Colon (tissue), 2 donors: ENCODE measurements at regions not wholly inside any gene's neighbourhood (a gene's known extent, or its start where the extent isn't known, plus 50 kb on each side); places are given as distances from the start of the nearest gene placed in this dataset.

Experiments used
- FAIRE-seq: peaks from 2 replicates; lab custom pipeline; 2012; peaks lifted over from hg19 to GRCh38; lab: Jason Lieb, UNC
- donor health status: control.
- donor health status: control.

GRCh38 chr14:104514156-104514848 is 65.3 kb upstream of the C14orf180 start:
- FAIRE-seq: no peak

- no peak for FAIRE-seq
These were observed 64.3 kb upstream of the C14orf180 start for GRCh38 chr14:104515059-104515810.

GRCh38 chr14:104515811-104516780 is 63.5 kb upstream of the C14orf180 start:
- FAIRE-seq: no peak

DNA sequence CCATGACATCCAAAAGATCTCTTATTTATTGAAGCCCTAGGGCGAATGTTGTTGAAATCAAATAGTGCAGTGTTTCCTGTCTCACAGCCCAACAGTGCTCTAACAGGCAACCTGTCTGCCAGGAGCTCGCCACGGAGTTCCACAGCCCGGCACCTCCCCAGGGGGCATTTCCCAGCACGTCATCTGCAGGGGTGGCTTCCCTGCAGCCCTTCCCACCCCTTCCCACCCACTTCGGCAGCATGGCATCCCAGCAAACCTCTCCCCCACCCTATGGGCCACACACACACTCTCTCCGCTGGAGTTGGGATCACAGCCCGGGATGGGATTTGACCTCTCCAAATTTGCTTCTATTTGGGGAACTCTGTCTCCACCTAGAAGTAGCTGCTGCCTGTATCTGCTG is 62.7 kb upstream of the C14orf180 start:
- no peak for FAIRE-seq

DNA sequence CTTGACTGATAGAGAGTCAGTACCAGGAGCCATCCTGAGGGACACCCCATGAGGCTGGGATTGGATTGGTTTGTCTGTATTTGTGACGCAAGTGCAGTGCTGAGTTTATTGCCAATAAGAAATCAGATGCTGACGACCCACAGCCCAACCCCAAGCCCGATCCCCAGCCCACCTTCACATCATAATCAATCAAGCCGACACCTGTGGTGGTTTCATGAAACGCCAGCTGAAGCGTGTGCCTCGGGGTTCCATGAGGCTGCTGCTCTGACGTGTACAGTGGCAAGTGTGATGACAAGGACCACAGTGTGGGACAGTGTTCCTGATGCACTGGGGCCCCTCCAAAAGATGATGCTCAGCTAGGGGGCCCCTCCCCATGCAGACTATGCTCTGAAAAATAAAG is 62.1 kb upstream of the C14orf180 start:
- FAIRE-seq: no peak

DNA sequence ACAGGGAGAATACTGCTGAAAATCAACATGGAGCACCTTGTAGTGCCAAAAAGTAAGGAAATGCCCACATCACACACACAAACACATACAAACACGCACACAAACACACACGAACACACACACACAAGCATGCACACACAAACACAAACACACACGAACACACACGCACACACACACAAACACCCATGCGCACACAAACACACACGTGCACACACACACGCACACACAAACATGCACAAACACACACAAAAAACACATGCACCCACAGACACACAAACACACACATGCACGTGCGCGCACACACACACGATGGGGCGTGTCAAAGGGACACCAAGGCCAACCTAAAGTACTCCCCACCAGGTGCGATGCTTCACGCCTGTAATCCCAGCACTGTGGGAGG is 61.7 kb upstream of the C14orf180 start:
- no peak for FAIRE-seq

GRCh38 chr14:104518659-104519350 is 60.8 kb upstream of the C14orf180 start:
- no peak for FAIRE-seq

DNA sequence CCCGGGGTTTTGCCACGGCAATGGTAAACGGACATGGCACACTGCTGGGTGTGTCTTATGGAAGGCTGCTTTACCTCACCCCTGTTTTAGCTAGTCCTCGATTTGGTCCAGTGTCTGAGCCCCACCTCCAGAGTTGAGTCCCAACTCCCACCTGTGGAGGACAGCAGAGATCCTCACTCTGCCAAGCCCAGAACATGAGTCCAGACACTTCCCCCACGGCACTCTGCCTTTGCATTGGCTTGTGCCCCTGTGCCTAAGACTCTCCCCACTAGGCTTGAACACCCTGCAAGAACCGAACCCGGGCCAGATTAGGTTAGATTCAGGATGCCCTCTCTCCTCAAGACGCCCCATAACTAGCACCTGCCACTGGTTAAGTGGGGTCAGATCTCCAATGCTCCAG is 59.8 kb upstream of the C14orf180 start:
- FAIRE-seq: no peak

DNA sequence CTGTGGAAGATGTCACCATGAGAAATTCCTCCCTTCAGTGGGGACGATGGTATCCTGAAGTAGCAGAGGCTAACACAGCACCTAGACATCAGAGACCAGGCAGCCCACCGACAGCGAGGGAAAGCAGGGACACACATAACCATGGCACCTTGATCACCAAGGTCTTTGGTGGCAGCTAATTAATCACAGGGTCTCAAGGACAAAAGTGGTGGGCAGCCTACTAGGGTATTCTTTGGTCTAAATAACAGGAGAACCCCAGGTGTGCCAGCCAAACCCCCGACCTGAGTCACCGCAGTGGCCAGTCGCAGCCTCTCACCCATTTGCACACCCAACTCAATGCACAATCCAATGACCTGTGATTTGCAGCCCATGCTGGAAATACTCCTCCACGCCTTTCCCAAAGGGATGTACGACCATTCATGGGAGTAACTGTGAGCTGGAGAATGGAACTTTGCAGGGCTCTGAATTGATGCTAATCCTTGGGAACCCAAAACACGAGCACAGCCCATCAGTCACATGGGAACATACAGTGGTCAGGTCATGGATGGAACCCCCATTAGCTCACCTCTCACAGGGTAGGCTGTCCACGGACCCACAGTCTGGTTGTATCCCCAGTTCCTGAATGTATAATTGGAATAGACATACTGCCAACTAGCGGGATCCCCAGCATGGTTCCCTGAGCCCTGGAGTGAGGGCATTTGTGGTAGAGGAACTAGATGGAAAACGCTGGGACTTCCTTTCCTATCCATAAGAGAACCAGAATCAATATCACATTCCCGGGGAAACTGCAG is 58.7 kb upstream of the C14orf180 start:
- no peak for FAIRE-seq

- FAIRE-seq: no peak
These were observed 57.5 kb upstream of the C14orf180 start for GRCh38 chr14:104521816-104522745.

DNA sequence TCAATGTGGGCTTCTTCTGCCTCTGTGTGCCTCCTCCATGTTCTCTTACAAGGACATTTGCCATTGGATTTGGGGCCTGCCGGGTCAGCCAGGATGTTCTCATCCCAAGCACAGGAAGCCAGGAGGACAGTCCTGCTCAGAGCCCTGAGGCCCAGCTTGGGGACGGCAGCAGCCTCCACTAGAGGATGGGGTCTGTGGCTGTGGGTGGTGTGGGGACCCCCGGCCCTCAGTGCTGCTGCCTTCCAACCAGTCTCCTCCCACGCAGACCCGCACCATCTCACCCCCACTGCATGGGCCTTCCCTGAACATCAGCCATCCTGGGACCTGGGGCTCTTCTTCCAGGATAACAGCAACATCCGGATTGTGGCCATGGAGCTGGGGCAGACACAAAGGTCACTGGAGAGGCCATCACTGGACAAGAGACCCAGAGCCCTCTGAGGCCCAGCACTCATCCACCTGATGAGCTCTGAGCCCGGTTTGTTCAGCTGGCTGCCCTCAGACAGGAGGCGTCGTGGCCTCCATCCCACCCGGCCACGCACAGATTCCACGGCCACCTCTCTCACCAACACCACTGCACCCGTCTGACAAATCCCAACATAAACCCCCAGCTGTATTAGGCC is 56.5 kb upstream of the C14orf180 start:
- no peak for FAIRE-seq

DNA sequence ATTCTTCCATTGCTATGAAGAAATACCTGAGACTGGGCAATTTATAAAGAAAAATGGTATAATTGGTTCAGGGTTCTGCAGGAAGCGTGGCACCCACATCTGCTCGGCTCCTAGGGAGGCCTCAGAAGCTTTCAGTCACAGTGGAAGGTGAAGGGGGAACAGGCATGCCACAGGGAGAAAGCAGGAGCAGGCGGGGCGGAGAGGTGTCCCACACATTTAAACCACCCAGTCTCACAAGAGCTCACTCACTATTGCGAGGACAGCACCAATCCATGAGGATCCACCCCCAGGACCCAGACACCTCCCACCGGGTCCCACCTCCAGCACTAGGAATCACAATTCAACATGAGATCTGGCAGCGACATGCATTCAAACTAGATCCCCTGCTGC is 56.0 kb upstream of the C14orf180 start:
- FAIRE-seq: no peak

DNA sequence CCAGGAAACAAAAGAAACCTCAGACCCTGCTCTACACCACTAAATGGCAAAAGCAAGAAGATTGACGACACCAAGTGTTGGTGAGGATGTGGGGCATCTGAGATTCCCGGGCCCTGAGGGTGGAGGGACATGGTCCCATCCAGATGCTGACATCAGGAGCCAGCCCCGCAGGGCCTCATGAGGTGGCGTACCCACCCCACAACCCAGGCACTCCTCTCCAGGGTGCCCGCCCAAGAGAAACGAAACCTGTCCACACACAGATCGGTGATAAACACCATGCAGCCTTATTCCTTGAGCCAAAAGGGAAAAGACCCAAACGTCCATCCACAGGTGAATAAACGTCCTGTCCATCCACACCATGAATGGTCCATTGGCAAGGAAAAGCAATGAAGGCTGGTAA is 54.8 kb upstream of the C14orf180 start:
- no peak for FAIRE-seq

- FAIRE-seq: no peak
These were observed 52.6 kb upstream of the C14orf180 start for GRCh38 chr14:104526723-104527645.

DNA sequence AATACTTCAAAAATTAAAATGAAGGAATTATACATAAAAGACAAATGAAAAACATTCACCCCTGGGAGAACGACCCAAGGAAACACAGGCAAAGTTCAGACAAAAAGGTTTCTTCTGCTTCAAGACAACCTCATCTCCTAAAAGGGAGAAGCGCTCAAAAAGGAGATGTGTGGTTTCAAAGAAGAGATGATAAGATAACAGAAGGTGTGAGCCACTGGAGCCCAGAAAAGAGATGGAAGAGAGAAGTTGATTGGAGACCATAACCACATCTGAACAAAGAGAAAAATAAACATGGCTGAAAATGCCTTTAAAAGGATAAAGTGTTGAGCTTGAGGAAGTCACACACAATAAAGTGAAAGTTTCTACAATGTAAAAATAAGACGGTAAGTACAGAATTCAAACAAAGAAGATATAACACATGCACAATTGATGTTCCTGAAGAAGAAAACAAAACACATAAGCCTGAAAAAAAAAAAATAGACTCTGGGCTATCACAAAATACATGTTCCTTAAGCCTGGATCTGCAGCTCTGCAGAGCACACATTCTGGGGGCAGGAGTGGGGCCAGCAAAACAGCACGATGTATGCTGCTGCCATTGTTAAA is 51.6 kb upstream of the C14orf180 start:
- no peak for FAIRE-seq

GRCh38 chr14:104528496-104528895 is 51.1 kb upstream of the C14orf180 start:
- no peak for FAIRE-seq
